PC-9 (cell line): ENCODE measurements at regions not wholly inside any gene's neighbourhood (a gene's known extent, or its start where the extent isn't known, plus 50 kb on each side); places are given as distances from the start of the nearest gene placed in this dataset.

ENCODE experiments used
- BruUV-seq: library from RNA; stranded (reverse); fragments of 400-500 nt; replicated peaks from 2 replicates; lab custom pipeline; 2021; lab: Mats Ljungman, UMichigan
- CTCF ChIA-PET: fragments of 300-600 bp; sonication (Branson Sonifier 250); formaldehyde crosslinking; loops from one replicate; lab custom pipeline; 2022; ENCODE audit warnings: antibody characterized with exemption; lab: Charles Lee
- POLR2A ChIA-PET: fragments of 300-600 bp; sonication (Branson Sonifier 250); formaldehyde crosslinking; loops from one replicate; lab custom pipeline; 2022; ENCODE audit warnings: antibody characterized with exemption; ENCODE audit not compliant: unreplicated experiment; lab: Charles Lee
- DNase-seq, 2 experiments: peaks; one replicate each; pipeline versions ENCODE4 v3.0.0 to v3.0.0-alpha.2; 2015 to 2022; ENCODE audit warnings: mixed read lengths in 1 of 2
- H2AFZ ChIP-seq: fragments of 200-600 bp; sonication (generic); 2 replicates; pipeline ENCODE4 v1.8.1; 2017; ENCODE audit warnings: antibody characterized with exemption
- H3F3A ChIP-seq: fragments of 200-600 bp; sonication (generic); 2 replicates; pipeline ENCODE4 v1.8.1; 2017; ENCODE audit warnings: antibody characterized with exemption, mild to moderate bottlenecking, low read depth; ENCODE audit not compliant: insufficient read depth
- H3K27ac ChIP-seq: fragments of 200-600 bp; sonication (generic); 2 replicates; pipeline ENCODE4 v1.6.1; 2016; ENCODE audit warnings: mixed run types
- H3K27me3 ChIP-seq: fragments of 200-600 bp; sonication (generic); 2 replicates; pipeline ENCODE4 v1.6.1; 2016; ENCODE audit warnings: low read depth, mixed run types; ENCODE audit not compliant: insufficient read depth
- H3K36me3 ChIP-seq: fragments of 200-600 bp; sonication (generic); 2 replicates; pipeline ENCODE4 v1.6.1; 2016; ENCODE audit warnings: low read depth, mixed run types
- H3K4me1 ChIP-seq: fragments of 200-600 bp; sonication (generic); replicated peaks from 2 replicates; pipeline ENCODE4 v1.6.1; 2016; ENCODE audit warnings: mixed run types; ENCODE audit not compliant: insufficient read depth
- H3K4me2 ChIP-seq: fragments of 200-600 bp; sonication (generic); 2 replicates; pipeline ENCODE4 v1.6.1; 2017; ENCODE audit warnings: mixed run types
- H3K4me3 ChIP-seq: fragments of 200-600 bp; sonication (generic); 2 replicates; pipeline ENCODE4 v1.6.1; 2016; ENCODE audit warnings: mixed run types
- H3K79me2 ChIP-seq: fragments of 200-600 bp; sonication (generic); 2 replicates; pipeline ENCODE4 v1.6.1; 2017; ENCODE audit warnings: low read depth, mixed run types
- H3K9me2 ChIP-seq: fragments of 200-600 bp; sonication (generic); 2 replicates; pipeline ENCODE4 v1.8.1; 2017; ENCODE audit warnings: mild to moderate bottlenecking; ENCODE audit not compliant: insufficient read depth
- H3K9me3 ChIP-seq: fragments of 200-600 bp; sonication (generic); 2 replicates; pipeline ENCODE4 v1.8.1; 2016; ENCODE audit warnings: low read depth; ENCODE audit not compliant: insufficient read depth
- H4K20me1 ChIP-seq: fragments of 200-600 bp; sonication (generic); 2 replicates; pipeline ENCODE4 v1.8.1; 2017; ENCODE audit not compliant: insufficient read depth
- CTCF ChIP-seq: fragments of 200-600 bp; sonication (generic); conservative IDR thresholded peaks from 2 replicates; pipeline ENCODE4 v1.6.1; 2017; ENCODE audit warnings: mixed run types, antibody characterized with exemption, mild to moderate bottlenecking, moderate library complexity
- EZH2 ChIP-seq: fragments of 200-600 bp; sonication (generic); IDR thresholded peaks from 2 replicates; pipeline ENCODE4 v1.8.0; 2017; ENCODE audit warnings: antibody characterized with exemption, low read depth
- intact Hi-C: fragments of 100-400 bp; cut with micrococcal nuclease; formaldehyde crosslinking; loops from one replicate; pipeline ENCODE4 v1.10.0; 2022; ENCODE audit not compliant: unreplicated experiment

GRCh38 chr11:116458546-116458945 lies 314.2 kb downstream of the BUD13 start:
- H3K36me3 ChIP-seq: no peaks in the 10 kb centered on the region
- TF ChIP-seq EZH2 (no peak), CTCF (no peak)
- intact Hi-C loops: no loop called here
- H3K27me3 ChIP-seq: peaks cover 71% of the 10 kb centered on the region
- DNase-seq: no peak
- no peaks in the 10 kb centered on the region for H4K20me1 ChIP-seq
- CTCF ChIA-PET: no interaction called here
- no peaks in the 10 kb centered on the region for H3K4me1 ChIP-seq
- POLR2A ChIA-PET: no interaction called here
- BruUV-seq: no TSS peak
- H3K27ac ChIP-seq: no peak overlapping the region
- H2AFZ ChIP-seq: no peak overlapping the region
- H3K4me2 ChIP-seq: no peak overlapping the region
- H3K9me2 ChIP-seq: no peaks in the 10 kb centered on the region
- no peak overlapping the region for H3K4me3 ChIP-seq
- H3K9me3 ChIP-seq: no peaks in the 10 kb centered on the region
- no peaks in the 10 kb centered on the region for H3F3A ChIP-seq
- H3K79me2 ChIP-seq: no peaks in the 10 kb centered on the region

GRCh38 chr11:116457336-116458007 lies 315.3 kb downstream of the BUD13 start:
- H3K79me2 ChIP-seq: no peaks in the 10 kb centered on the region
- no peaks in the 10 kb centered on the region for H3F3A ChIP-seq
- no peak for TF ChIP-seq EZH2
- no peak for TF ChIP-seq CTCF
- peaks cover 60% of the 10 kb centered on the region for H3K27me3 ChIP-seq
- H3K4me2 ChIP-seq: no peak overlapping the region
- no peaks in the 10 kb centered on the region for H3K36me3 ChIP-seq
- no peak overlapping the region for H3K4me3 ChIP-seq
- no peak overlapping the region for H3K27ac ChIP-seq
- intact Hi-C loops: no loop called here
- no peak overlapping the region for H2AFZ ChIP-seq
- no peaks in the 10 kb centered on the region for H4K20me1 ChIP-seq
- H3K9me2 ChIP-seq: no peaks in the 10 kb centered on the region
- no peak for DNase-seq
- H3K9me3 ChIP-seq: no peaks in the 10 kb centered on the region
- H3K4me1 ChIP-seq: no peaks in the 10 kb centered on the region
- ChIA-PET POLR2A (no interaction called here), CTCF (no interaction called here)
- BruUV-seq: no TSS peak

- intact Hi-C loops: no loop called here
- Histone ChIP-seq H2AFZ (no peak overlapping the region), H3K36me3 (no peaks in the 10 kb centered on the region), H3K4me2 (no peak overlapping the region), H3K4me3 (no peak overlapping the region), H3K27me3 (peaks cover 44% of the 10 kb centered on the region), H3K79me2 (no peaks in the 10 kb centered on the region), H3K4me1 (no peaks in the 10 kb centered on the region), H3K9me3 (no peaks in the 10 kb centered on the region), H3K9me2 (no peaks in the 10 kb centered on the region), H3F3A (no peaks in the 10 kb centered on the region), H4K20me1 (no peaks in the 10 kb centered on the region), H3K27ac (no peak overlapping the region)
- POLR2A ChIA-PET: no interaction called here
- CTCF ChIA-PET: no interaction called here
- no peak for TF ChIP-seq EZH2
- TF ChIP-seq CTCF: no peak
- no TSS peak for BruUV-seq
- DNase-seq: no peak
These were observed 317.8 kb downstream of the BUD13 start for GRCh38 chr11:116454951-116455350.
